Esophagus squamous epithelium (tissue), 4 donors: ENCODE measurements at regions not wholly inside any gene's neighbourhood (a gene's known extent, or its start where the extent isn't known, plus 50 kb on each side); places are given as distances from the start of the nearest gene placed in this dataset.

Experiments used
- CTCF ChIP-seq, 6 experiments: fragments of 450-650 bp in 4 of 6; fragments of 200-600 bp in 2 of 6; sonication (generic) in 2 of 6; IDR thresholded peaks; one replicate each; pipeline ENCODE4 v1.5.1; 2016 to 2019; ENCODE audit warnings: antibody characterized with exemption in 6 of 6, mild to moderate bottlenecking in 4 of 6, moderate library complexity in 4 of 6
- POLR2A ChIP-seq, 4 donors: fragments of 450-650 bp; IDR thresholded peaks; one replicate each; pipeline ENCODE4 v1.6.1; 2017; ENCODE audit warnings: antibody characterized with exemption in 4 of 4, mild to moderate bottlenecking in 4 of 4, moderate library complexity in 3 of 4

- TF ChIP-seq CTCF (IDR thresholded peaks at IDR 0.05): no peak
- no peak for TF ChIP-seq POLR2A (IDR thresholded peaks at IDR 0.05)
Observed at GRCh38 chr6:119871520-119871919, 522.0 kb upstream of the MAN1A1 start.
